ENCODE measurements at regions not wholly inside any gene's neighbourhood (a gene's known extent, or its start where the extent isn't known, plus 50 kb on each side); places are given as distances from the start of the nearest gene placed in this dataset.

GRCh38 chr6:240151-240550 lies 52.1 kb upstream of the DUSP22 start:
- Histone ChIP-seq H3K9ac (ENCODE audit: low read length) (no peak overlapping the region), H3K27ac (ENCODE audit: low read depth, low read length) (no peak overlapping the region), H3K27me3 (ENCODE audit: insufficient read depth, low read length) (no peaks in the 10 kb centered on the region), H3K79me2 (ENCODE audit: insufficient read depth, low read length) (no peaks in the 10 kb centered on the region), H2AFZ (ENCODE audit: low read depth, low read length, poor library complexity, severe bottlenecking) (no peak overlapping the region), H3K9me3 (ENCODE audit: control insufficient read depth in 1 of 2, insufficient read depth in 1 of 2, low read depth in 1 of 2, low read length in 2 of 2) (no peaks in the 10 kb centered on the region), H3K4me3 (replicated peaks in 1 of 2; ENCODE audit: low read depth in 1 of 2, low read length in 2 of 2) (no peak overlapping the region), H3K9me2 (ENCODE audit: insufficient read depth) (no peaks in the 10 kb centered on the region), H3K4me2 (ENCODE audit: low read length) (no peak overlapping the region), H3K4me1 (ENCODE audit: control insufficient read depth in 1 of 2, insufficient read depth in 2 of 2, low read length in 2 of 2) (no peaks in the 10 kb centered on the region), H4K20me1 (ENCODE audit: insufficient read depth) (no peaks in the 10 kb centered on the region), H3K36me3 (ENCODE audit: control insufficient read depth in 1 of 2, insufficient read depth in 2 of 2, low read length in 2 of 2) (no peaks in the 10 kb centered on the region)
- ChIA-PET RAD21 (ENCODE audit: low non-redundant PET in 1 of 2, low total read pairs in 2 of 2, uncharacterized antibody in 2 of 2, unreplicated experiment in 2 of 2) (no interaction called here), POLR2A (no interaction called here), CTCF (no interaction called here)
- no peak for TF ChIP-seq CBX3 (IDR thresholded peaks at IDR 0.05; ENCODE audit: low read depth)
- TF ChIP-seq EZH2 (IDR thresholded peaks at IDR 0.05), result no peak
- no peak for TF ChIP-seq ZBTB33 (IDR thresholded peaks at IDR 0.05; ENCODE audit: extremely low read depth, insufficient replicate concordance, low read length)
- no peak for TF ChIP-seq EGR1 (IDR thresholded peaks at IDR 0.05; ENCODE audit: low read depth)
- no peak for TF ChIP-seq TCF7L2 (IDR thresholded peaks at IDR 0.05; ENCODE audit: borderline replicate concordance, extremely low read depth, insufficient read depth, insufficient read length)
- TF ChIP-seq SIN3A (IDR thresholded peaks at IDR 0.05; ENCODE audit: low read depth), result no peak
- TF ChIP-seq ZNF274 (IDR thresholded peaks at IDR 0.05; ENCODE audit: low read depth, low read length), result no peak
- no peak for TF ChIP-seq SP1 (IDR thresholded peaks at IDR 0.05; ENCODE audit: low read depth)
- TF ChIP-seq EZH2phosphoT487 (IDR thresholded peaks at IDR 0.05; ENCODE audit: borderline replicate concordance), result no peak
- no peak for TF ChIP-seq ZFX (IDR thresholded peaks at IDR 0.05)
- DNase-seq (ENCODE audit: low read depth, low spot score) (no peak), ATAC-seq (no peak)
- intact Hi-C loops (cut with micrococcal nuclease), result no loop called here
- BruUV-seq (replicated peaks), result no TSS peak

All from HCT116 (cell line).